ENCODE measurements at regions not wholly inside any gene's neighbourhood (a gene's known extent, or its start where the extent isn't known, plus 50 kb on each side); places are given as distances from the start of the nearest gene placed in this dataset.

DNA sequence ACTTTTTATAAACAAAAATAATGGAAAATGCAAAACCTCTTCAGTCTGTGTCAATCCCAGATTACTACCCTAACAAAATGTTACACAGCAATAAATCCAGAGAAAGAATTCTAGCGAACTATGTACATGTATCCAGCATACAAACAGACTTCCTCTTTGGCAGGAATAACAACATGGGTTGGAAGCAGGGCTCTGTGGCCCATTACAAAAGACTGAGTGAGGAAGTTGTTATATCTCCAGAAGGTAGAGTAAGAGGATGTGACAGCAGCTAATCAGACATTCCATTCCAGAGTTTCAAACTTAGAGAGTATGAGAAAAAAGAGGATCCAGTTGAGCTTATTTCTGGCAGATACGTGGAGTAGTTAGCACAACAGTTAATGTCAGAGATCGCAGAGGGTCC is 294.0 kb upstream of the PLSCR5 start:
- Histone ChIP-seq H3K27me3 (no peaks in the 10 kb centered on the region), H3K4me3 (replicated peaks in 1 of 3) (no peak overlapping the region), H3K4me1 (no peaks in the 10 kb centered on the region), H3K36me3 (no peaks in the 10 kb centered on the region), H3K9me3 (no peaks in the 10 kb centered on the region), H3K27ac (no peak overlapping the region)
- intact Hi-C loops (cut with DNase I), result no loop called here
- no peak for DNase-seq
- TF ChIP-seq, protein P1, sequence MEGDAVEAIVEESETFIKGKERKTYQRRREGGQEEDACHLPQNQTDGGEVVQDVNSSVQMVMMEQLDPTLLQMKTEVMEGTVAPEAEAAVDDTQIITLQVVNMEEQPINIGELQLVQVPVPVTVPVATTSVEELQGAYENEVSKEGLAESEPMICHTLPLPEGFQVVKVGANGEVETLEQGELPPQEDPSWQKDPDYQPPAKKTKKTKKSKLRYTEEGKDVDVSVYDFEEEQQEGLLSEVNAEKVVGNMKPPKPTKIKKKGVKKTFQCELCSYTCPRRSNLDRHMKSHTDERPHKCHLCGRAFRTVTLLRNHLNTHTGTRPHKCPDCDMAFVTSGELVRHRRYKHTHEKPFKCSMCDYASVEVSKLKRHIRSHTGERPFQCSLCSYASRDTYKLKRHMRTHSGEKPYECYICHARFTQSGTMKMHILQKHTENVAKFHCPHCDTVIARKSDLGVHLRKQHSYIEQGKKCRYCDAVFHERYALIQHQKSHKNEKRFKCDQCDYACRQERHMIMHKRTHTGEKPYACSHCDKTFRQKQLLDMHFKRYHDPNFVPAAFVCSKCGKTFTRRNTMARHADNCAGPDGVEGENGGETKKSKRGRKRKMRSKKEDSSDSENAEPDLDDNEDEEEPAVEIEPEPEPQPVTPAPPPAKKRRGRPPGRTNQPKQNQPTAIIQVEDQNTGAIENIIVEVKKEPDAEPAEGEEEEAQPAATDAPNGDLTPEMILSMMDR (IDR thresholded peaks at IDR 0.05), result no peak
- TF ChIP-seq POLR2A (IDR thresholded peaks at IDR 0.05), result no peak
- WGBS, 2 donors, result 79 to 80% methylated on average over 3 of the region's 3 CpGs

DNA sequence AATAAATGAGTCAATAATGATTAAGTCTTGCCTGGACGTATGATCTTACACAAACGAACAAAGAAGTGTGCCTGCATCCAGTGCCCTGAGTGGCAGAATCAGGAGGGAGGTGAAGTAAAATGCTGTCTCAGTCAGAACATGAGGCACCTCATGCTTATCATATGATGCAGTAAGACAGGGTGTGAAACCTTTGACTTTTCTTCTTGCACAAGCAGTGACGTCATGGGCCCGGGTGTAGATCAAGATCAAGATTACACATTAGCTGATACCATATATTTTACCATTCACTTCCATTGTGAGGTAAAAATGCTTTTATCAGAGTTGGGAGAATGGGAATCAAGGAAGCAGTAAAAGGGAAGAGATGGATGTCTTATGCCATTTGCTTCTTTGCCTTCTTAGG is 291.6 kb upstream of the PLSCR5 start:
- DNase-seq, result no peak
- H3K9me3 ChIP-seq, result no peaks in the 10 kb centered on the region
- no peaks in the 10 kb centered on the region for H3K36me3 ChIP-seq
- no peak overlapping the region for H3K27ac ChIP-seq
- intact Hi-C loops (cut with DNase I), result no loop called here
- TF ChIP-seq POLR2A (IDR thresholded peaks at IDR 0.05), result no peak
- TF ChIP-seq, protein P1 (IDR thresholded peaks at IDR 0.05), result no peak
- WGBS, 2 donors, result 82 to 87% methylated on average over 4 of the region's 4 CpGs
- no peaks in the 10 kb centered on the region for H3K4me1 ChIP-seq
- no peaks in the 10 kb centered on the region for H3K27me3 ChIP-seq
- no peak overlapping the region for H3K4me3 ChIP-seq (replicated peaks in 1 of 3)

DNA sequence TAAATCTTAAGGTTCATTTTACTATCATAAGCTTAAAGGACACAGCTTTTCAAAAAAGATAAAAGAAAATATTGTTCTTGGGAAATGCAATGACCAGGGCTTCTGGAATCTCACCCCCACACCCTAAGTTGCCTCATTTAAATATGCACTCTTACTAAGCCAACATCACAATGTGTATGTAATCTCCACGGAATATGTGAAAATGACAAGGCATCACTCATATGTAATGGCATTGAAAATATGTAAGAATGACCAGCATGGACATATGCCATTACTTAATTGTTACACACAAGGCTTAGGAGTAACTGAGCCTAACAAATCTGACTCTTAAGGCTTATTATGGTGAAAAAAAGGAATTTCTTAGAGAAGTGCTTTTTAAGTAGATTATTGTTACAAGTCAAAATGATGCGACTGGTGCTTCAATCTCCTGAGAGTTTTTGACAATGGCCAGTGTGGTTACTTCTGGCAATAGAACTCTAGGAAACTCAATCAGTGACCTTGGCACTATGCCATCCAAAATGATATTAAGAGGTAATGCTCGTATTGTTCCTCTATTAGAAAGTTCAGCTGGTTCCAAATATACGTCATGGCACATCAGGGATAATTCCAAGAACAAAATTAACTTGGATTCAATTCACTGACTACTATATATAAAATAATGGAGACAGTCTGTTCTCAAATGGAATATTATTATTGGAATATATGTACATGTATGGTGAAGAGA is 290.0 kb upstream of the PLSCR5 start:
- Histone ChIP-seq H3K9me3 (no peaks in the 10 kb centered on the region), H3K4me3 (replicated peaks in 1 of 3) (no peak overlapping the region), H3K4me1 (no peaks in the 10 kb centered on the region), H3K36me3 (no peaks in the 10 kb centered on the region), H3K27me3 (no peaks in the 10 kb centered on the region), H3K27ac (no peak overlapping the region)
- intact Hi-C loops (cut with DNase I), result no loop called here
- DNase-seq, result no peak
- TF ChIP-seq POLR2A (IDR thresholded peaks at IDR 0.05), result no peak
- TF ChIP-seq, protein P1 (IDR thresholded peaks at IDR 0.05), result no peak
- WGBS, 2 donors, result 59 to 63% methylated on average over 4 of the region's 4 CpGs

DNA sequence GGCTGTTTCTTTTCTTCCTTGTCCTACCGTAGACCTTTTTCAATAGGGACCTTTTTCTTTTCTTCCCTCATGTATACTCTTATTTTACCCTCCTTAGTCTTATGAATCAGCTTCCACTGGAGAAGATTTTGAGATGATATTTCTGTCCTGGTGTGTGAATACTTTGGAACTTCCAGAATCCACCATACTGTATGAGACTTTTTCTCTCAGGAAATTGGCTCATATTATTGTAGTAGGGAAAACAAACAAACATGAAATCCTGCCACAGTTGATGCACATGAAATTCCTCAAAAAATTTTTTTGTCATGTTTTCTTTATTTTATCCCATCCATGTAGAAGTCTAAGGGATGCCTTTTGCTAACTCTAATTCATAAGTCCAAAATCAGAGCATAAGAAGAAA is 289.3 kb upstream of the PLSCR5 start:
- Histone ChIP-seq H3K27ac (no peak overlapping the region), H3K27me3 (no peaks in the 10 kb centered on the region), H3K4me3 (replicated peaks in 1 of 3) (no peak overlapping the region), H3K9me3 (no peaks in the 10 kb centered on the region), H3K4me1 (no peaks in the 10 kb centered on the region), H3K36me3 (no peaks in the 10 kb centered on the region)
- no peak for DNase-seq
- TF ChIP-seq, protein P1 (IDR thresholded peaks at IDR 0.05), result no peak
- TF ChIP-seq POLR2A (IDR thresholded peaks at IDR 0.05), result no peak
- intact Hi-C loops (cut with DNase I), result no loop called here
- WGBS, 2 donors, result 90 to 91% methylated on average over 1 of the region's 1 CpG

DNA sequence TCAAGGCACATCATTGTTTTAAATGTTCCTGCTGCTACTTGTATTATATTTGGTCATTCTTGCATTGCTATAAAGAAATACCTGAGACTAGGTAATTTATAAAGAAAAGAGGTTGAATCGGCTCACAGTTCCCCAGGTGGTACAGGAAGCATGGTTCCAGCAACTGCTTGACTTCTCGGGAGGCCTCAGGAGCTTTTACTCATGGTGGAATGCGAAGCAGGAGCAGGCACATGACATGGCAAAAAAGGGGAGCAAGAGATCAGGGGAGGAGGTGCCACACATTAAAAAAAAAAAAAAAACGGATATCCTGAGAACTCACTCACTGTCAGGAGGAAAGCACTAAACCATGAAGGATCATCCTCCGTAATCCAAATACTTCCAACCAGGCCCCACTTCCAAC is 286.9 kb upstream of the PLSCR5 start:
- Histone ChIP-seq H3K36me3 (no peaks in the 10 kb centered on the region), H3K27ac (no peak overlapping the region), H3K4me1 (no peaks in the 10 kb centered on the region), H3K4me3 (replicated peaks in 1 of 3) (no peak overlapping the region), H3K9me3 (no peaks in the 10 kb centered on the region), H3K27me3 (no peaks in the 10 kb centered on the region)
- no peak for DNase-seq
- intact Hi-C loops (cut with DNase I), result no loop called here
- TF ChIP-seq, protein P1 (IDR thresholded peaks at IDR 0.05), result no peak
- no peak for TF ChIP-seq POLR2A (IDR thresholded peaks at IDR 0.05)
- 81 to 84% methylated on average over 5 of the region's 5 CpGs for WGBS, 2 donors

All from thyroid gland (tissue), 4 donors.